ENCODE measurements at regions not wholly inside any gene's neighbourhood (a gene's known extent, or its start where the extent isn't known, plus 50 kb on each side); places are given as distances from the start of the nearest gene placed in this dataset.

GRCh38 chr17:13230350-13231264 lies 212.8 kb upstream of the ELAC2 start:
- peak; percentile 30 for DNase-seq (ENCODE audit: low read depth)
- TF ChIP-seq CTCF (IDR thresholded peaks at IDR 0.05; ENCODE audit: control insufficient read depth, extremely low read depth, insufficient read depth), result peak; percentile 65
- H3K4me3 ChIP-seq (ENCODE audit: low read depth, low read length), result no peak overlapping the region

- no peak for DNase-seq (ENCODE audit: low read depth)
- no peak for TF ChIP-seq CTCF (IDR thresholded peaks at IDR 0.05; ENCODE audit: control insufficient read depth, extremely low read depth, insufficient read depth)
- no peak overlapping the region for H3K4me3 ChIP-seq (ENCODE audit: low read depth, low read length)
Observed at GRCh38 chr17:13228225-13228624, 210.4 kb upstream of the ELAC2 start.

- no peak overlapping the region for H3K4me3 ChIP-seq (ENCODE audit: low read depth, low read length)
- TF ChIP-seq CTCF (IDR thresholded peaks at IDR 0.05; ENCODE audit: control insufficient read depth, extremely low read depth, insufficient read depth), result no peak
- no peak for DNase-seq (ENCODE audit: low read depth)
Observed at GRCh38 chr17:13222975-13223374, 205.1 kb upstream of the ELAC2 start.

GRCh38 chr17:13212860-13213259 lies 195.0 kb upstream of the ELAC2 start:
- DNase-seq (ENCODE audit: low read depth), result no peak
- TF ChIP-seq CTCF (IDR thresholded peaks at IDR 0.05; ENCODE audit: control insufficient read depth, extremely low read depth, insufficient read depth), result no peak
- H3K4me3 ChIP-seq (ENCODE audit: low read depth, low read length), result no peak overlapping the region

- no peak overlapping the region for H3K4me3 ChIP-seq (ENCODE audit: low read depth, low read length)
- no peak for TF ChIP-seq CTCF (IDR thresholded peaks at IDR 0.05; ENCODE audit: control insufficient read depth, extremely low read depth, insufficient read depth)
- DNase-seq (ENCODE audit: low read depth), result no peak
Observed at GRCh38 chr17:13209081-13209480, 191.3 kb upstream of the ELAC2 start.

GRCh38 chr17:13204607-13205237 lies 186.9 kb upstream of the ELAC2 start:
- no peak overlapping the region for H3K4me3 ChIP-seq (ENCODE audit: low read depth, low read length)
- TF ChIP-seq CTCF (IDR thresholded peaks at IDR 0.05; ENCODE audit: control insufficient read depth, extremely low read depth, insufficient read depth), result no peak
- no peak for DNase-seq (ENCODE audit: low read depth)
